ENCODE measurements at regions not wholly inside any gene's neighbourhood (a gene's known extent, or its start where the extent isn't known, plus 50 kb on each side); places are given as distances from the start of the nearest gene placed in this dataset.

DNA sequence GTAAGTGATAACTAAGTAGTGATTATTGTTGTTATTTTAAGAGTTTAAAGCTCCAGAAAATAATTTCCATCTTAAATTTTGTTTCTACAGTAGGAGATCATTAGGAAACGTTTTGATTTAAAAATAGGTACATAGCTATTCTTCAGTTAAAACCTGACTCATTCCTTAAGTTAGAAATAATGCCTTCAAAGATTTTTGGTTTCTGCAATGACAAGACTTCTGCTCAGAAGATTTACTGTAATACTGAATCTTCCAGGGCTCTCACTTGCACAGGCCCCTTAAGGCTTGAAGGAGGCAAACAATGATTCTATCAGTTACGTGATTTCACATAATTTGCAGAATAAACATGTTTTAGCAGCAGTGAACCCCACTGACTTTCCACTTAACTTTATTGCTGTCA is 333.7 kb downstream of the RAD51AP2 start:
- TF ChIP-seq, protein P1, sequence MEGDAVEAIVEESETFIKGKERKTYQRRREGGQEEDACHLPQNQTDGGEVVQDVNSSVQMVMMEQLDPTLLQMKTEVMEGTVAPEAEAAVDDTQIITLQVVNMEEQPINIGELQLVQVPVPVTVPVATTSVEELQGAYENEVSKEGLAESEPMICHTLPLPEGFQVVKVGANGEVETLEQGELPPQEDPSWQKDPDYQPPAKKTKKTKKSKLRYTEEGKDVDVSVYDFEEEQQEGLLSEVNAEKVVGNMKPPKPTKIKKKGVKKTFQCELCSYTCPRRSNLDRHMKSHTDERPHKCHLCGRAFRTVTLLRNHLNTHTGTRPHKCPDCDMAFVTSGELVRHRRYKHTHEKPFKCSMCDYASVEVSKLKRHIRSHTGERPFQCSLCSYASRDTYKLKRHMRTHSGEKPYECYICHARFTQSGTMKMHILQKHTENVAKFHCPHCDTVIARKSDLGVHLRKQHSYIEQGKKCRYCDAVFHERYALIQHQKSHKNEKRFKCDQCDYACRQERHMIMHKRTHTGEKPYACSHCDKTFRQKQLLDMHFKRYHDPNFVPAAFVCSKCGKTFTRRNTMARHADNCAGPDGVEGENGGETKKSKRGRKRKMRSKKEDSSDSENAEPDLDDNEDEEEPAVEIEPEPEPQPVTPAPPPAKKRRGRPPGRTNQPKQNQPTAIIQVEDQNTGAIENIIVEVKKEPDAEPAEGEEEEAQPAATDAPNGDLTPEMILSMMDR (IDR thresholded peaks at IDR 0.05; ENCODE audit: poor library complexity) = no peak
- TF ChIP-seq EZH2phosphoT487 (IDR thresholded peaks at IDR 0.05; ENCODE audit: low read depth, severe bottlenecking, unreplicated experiment) = no peak
- no peak for TF ChIP-seq EZH2 (IDR thresholded peaks at IDR 0.05; ENCODE audit: borderline replicate concordance)

Data from hepatocyte (in vitro differentiated cells).